Peyer's patch (tissue), 4 donors: ENCODE measurements at regions not wholly inside any gene's neighbourhood (a gene's known extent, or its start where the extent isn't known, plus 50 kb on each side); places are given as distances from the start of the nearest gene placed in this dataset.
"Not testable (repeated sequence)": the region's sequence is repeated elsewhere in the genome, so short reads cannot be mapped to it uniquely, and the experiment has no call there.

Source experiments
- DNase-seq, 3 donors: peaks; one replicate each; pipeline ENCODE4 v3.0.0-alpha.2; 2017 to 2019
- H3K27ac ChIP-seq, 4 donors: fragments of 200-600 bp; sonication (generic); one replicate each; pipeline ENCODE4 v1.5.1; 2016 to 2019
- H3K27me3 ChIP-seq, 2 donors: fragments of 200-600 bp; sonication (generic); one replicate each; pipeline ENCODE4 v1.5.1; 2019
- H3K36me3 ChIP-seq, 3 donors: fragments of 200-600 bp; sonication (generic); one replicate each; pipeline ENCODE4 v1.5.1; 2016 to 2019
- H3K4me1 ChIP-seq, 4 donors: fragments of 200-600 bp; sonication (generic); one replicate each; pipeline ENCODE4 v1.5.1; 2016 to 2019
- H3K4me3 ChIP-seq, 4 donors: fragments of 200-600 bp; sonication (generic); 1 replicate in 3 of 4; 2 replicates in 1 of 4; pipeline ENCODE4 v1.5.1; 2016 to 2019; ENCODE audit warnings: mild to moderate bottlenecking in 1 of 4
- H3K9me3 ChIP-seq, 4 donors: fragments of 200-600 bp; sonication (generic); one replicate each; pipeline ENCODE4 v1.5.1; 2016 to 2019; ENCODE audit warnings: mild to moderate bottlenecking in 1 of 4
- POLR2A ChIP-seq, 2 donors: fragments of 450-650 bp; IDR thresholded peaks; one replicate each; pipeline ENCODE4 v1.5.1; 2017; ENCODE audit warnings: antibody characterized with exemption in 2 of 2, mild to moderate bottlenecking in 2 of 2, moderate library complexity in 2 of 2
- TF ChIP-seq, protein P1 (sequence below), 6 experiments: fragments of 450-650 bp in 4 of 6; fragments of 200-600 bp in 2 of 6; sonication (generic) in 1 of 6; IDR thresholded peaks; one replicate each; pipeline ENCODE4 v1.5.1; 2017 to 2019; ENCODE audit warnings: antibody characterized with exemption in 6 of 6, mild to moderate bottlenecking in 3 of 6, moderate library complexity in 1 of 6

DNA sequence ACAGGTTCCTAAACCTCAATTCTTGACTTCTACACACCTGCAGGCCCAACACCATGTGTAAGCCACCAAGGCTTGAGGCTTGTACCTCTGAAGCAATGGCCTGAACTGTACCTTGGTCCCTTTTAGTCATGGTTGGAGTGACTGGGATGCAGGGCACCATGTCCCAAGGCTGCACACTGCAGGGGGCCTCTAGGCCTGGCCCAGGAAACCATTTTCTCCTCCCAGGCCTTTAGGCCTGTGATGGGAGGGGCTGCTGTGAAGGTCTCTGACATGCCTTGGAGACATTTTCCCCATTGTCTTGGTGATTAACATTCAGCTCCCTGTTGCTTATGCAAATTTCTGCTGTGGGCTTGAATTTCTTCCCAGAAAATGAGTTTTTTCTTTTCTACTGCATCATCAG is 75.8 kb upstream of the ZNF678 start:
- H3K4me1 ChIP-seq = no peaks in the 10 kb centered on the region
- H3K27me3 ChIP-seq = no peaks in the 10 kb centered on the region
- no peak overlapping the region for H3K27ac ChIP-seq
- TF ChIP-seq POLR2A (IDR thresholded peaks at IDR 0.05) = no peak
- TF ChIP-seq, protein P1, sequence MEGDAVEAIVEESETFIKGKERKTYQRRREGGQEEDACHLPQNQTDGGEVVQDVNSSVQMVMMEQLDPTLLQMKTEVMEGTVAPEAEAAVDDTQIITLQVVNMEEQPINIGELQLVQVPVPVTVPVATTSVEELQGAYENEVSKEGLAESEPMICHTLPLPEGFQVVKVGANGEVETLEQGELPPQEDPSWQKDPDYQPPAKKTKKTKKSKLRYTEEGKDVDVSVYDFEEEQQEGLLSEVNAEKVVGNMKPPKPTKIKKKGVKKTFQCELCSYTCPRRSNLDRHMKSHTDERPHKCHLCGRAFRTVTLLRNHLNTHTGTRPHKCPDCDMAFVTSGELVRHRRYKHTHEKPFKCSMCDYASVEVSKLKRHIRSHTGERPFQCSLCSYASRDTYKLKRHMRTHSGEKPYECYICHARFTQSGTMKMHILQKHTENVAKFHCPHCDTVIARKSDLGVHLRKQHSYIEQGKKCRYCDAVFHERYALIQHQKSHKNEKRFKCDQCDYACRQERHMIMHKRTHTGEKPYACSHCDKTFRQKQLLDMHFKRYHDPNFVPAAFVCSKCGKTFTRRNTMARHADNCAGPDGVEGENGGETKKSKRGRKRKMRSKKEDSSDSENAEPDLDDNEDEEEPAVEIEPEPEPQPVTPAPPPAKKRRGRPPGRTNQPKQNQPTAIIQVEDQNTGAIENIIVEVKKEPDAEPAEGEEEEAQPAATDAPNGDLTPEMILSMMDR (IDR thresholded peaks at IDR 0.05) = no peak
- H3K4me3 ChIP-seq = no peak overlapping the region
- H3K36me3 ChIP-seq = no peaks in the 10 kb centered on the region
- no peak for DNase-seq
- no peaks in the 10 kb centered on the region for H3K9me3 ChIP-seq

- H3K9me3 ChIP-seq = no peaks in the 10 kb centered on the region
- TF ChIP-seq POLR2A (IDR thresholded peaks at IDR 0.05) = no peak
- TF ChIP-seq, protein P1 (IDR thresholded peaks at IDR 0.05) = no peak
- H3K27me3 ChIP-seq = no peaks in the 10 kb centered on the region
- H3K36me3 ChIP-seq = no peaks in the 10 kb centered on the region
- no peak overlapping the region for H3K4me3 ChIP-seq
- DNase-seq = no peak
- no peaks in the 10 kb centered on the region for H3K4me1 ChIP-seq
- no peak overlapping the region for H3K27ac ChIP-seq
Observed at GRCh38 chr1:227486559-227486958, 76.8 kb upstream of the ZNF678 start.

GRCh38 chr1:227482023-227482299 is 81.4 kb upstream of the ZNF678 start:
- no peak for TF ChIP-seq POLR2A (IDR thresholded peaks at IDR 0.05)
- TF ChIP-seq, protein P1 (IDR thresholded peaks at IDR 0.05) = no peak
- no peak for DNase-seq
- H3K27ac ChIP-seq = no peak overlapping the region
- no peaks in the 10 kb centered on the region for H3K27me3 ChIP-seq
- H3K9me3 ChIP-seq = no peaks in the 10 kb centered on the region
- H3K4me3 ChIP-seq = no peak overlapping the region
- H3K36me3 ChIP-seq = no peaks in the 10 kb centered on the region
- H3K4me1 ChIP-seq = no peaks in the 10 kb centered on the region

GRCh38 chr1:227474072-227474471 is 89.3 kb upstream of the ZNF678 start:
- H3K36me3 ChIP-seq, H3K4me1 ChIP-seq, H3K27ac ChIP-seq, H3K4me3 ChIP-seq, DNase-seq, H3K9me3 ChIP-seq, H3K27me3 ChIP-seq: not testable (repeated sequence)

- H3K36me3 ChIP-seq = no peaks in the 10 kb centered on the region
- no peak for TF ChIP-seq POLR2A (IDR thresholded peaks at IDR 0.05)
- TF ChIP-seq, protein P1 (IDR thresholded peaks at IDR 0.05) = no peak
- H3K9me3 ChIP-seq = no peaks in the 10 kb centered on the region
- no peak overlapping the region for H3K4me3 ChIP-seq
- H3K27me3 ChIP-seq = peaks cover 0 to 3% of the 10 kb centered on the region in 2 donors
- H3K27ac ChIP-seq = no peak overlapping the region
- no peaks in the 10 kb centered on the region for H3K4me1 ChIP-seq
- DNase-seq = no peak
Observed at GRCh38 chr1:227472772-227473171, 90.6 kb upstream of the ZNF678 start.

- DNase-seq = no peak
Observed at GRCh38 chr1:227470688-227471087, 92.7 kb upstream of the ZNF678 start.

More at GRCh38 chr1:227470688-227471087, 92.7 kb upstream of the ZNF678 start:
- Histone ChIP-seq H3K4me3 (no peak overlapping the region), H3K9me3 (no peaks in the 10 kb centered on the region), H3K36me3 (no peaks in the 10 kb centered on the region), H3K27ac (no peak overlapping the region), H3K27me3 (peaks cover 0 to 3% of the 10 kb centered on the region in 2 donors), H3K4me1 (no peaks in the 10 kb centered on the region)
- TF ChIP-seq POLR2A (IDR thresholded peaks at IDR 0.05) = no peak
- TF ChIP-seq, protein P1 (IDR thresholded peaks at IDR 0.05) = no peak
